GM18498 (cell line): ENCODE measurements at regions not wholly inside any gene's neighbourhood (a gene's known extent, or its start where the extent isn't known, plus 50 kb on each side); places are given as distances from the start of the nearest gene placed in this dataset.
"Not testable (repeated sequence)": the region's sequence is repeated elsewhere in the genome, so short reads cannot be mapped to it uniquely, and the experiment has no call there.

Source experiments
- ATAC-seq: cut with Tn5 transposase; IDR thresholded peaks from one replicate; pipeline ENCODE4 v1.9.1; 2021; ENCODE audit warnings: mild to moderate bottlenecking, moderate library complexity; ENCODE audit not compliant: unreplicated experiment

DNA sequence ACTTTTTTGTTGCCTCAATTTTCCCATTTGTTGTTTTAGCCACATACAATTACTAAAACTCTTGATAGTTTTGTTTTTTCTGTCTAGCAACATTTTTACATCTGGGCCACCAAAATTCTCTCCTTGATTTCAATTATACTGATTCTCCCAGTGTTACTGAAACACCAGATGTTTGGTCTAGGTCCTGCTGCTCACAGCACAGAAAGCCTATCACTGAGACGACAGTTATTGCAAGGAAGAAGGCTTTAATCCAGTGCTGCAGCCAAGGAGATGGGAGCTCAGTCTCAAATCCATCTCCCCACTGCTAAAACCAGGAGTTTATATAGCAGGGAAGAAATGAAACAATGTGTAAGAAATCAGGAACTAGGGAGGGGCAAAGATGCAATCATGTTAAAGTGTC lies 837.7 kb upstream of the CNTN5 start:
- ATAC-seq: no peak

DNA sequence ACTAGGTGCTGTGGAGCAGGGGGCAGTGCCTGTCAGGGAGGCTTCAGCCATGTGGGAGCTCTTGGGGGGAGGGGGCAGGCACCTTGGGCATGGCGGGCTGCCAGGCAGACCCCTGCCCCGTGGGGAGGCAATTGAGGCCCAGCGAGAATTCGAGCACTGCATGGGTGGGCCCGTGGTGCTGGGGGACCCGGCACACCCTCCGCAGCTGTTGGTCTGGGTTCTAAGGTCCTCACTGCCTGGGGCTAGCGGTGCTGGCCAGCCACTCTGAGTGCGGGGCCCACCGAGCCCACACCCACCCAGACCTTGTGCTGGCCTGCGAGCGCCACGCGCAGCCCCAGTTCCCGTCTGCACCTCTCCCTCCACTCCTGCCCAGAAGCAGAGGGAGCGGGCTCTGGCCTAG lies 835.5 kb upstream of the CNTN5 start:
- no peak for ATAC-seq

DNA sequence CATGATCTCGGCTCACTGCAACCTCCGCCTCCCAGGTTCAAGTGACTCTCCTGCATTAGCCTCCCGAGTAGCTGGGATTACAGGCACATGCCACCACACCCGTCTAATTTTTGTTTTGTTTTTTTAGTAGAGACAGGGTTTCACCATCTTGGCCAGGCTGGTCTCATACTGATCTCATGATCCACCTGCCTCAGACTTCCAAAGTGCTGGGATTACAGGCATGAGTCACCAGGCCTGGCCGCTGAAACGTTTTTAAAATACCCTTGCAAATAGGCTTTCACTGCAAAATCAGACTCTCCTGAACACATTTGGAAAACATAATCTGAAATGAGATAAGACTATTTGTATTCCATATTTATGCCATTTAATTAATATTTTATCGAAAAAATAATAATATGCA lies 826.1 kb upstream of the CNTN5 start:
- ATAC-seq: no peak

DNA sequence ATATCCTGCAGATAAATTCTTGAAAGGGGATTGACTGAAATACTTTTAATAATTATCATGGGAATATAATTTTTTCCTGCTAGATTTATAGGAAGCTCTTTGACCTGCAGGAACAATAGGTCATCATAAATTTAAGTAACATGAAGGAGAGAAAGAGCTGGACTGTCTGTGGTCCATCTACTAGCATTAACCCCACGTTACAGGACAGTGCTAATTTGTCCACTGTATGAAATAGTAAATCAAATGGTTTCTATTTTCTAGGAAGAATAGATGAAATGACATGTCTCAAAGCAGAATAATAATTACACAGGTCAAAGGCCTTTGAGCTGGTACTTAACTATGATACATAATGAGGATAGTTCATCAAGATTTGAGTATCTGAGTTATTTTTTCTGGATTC lies 825.4 kb upstream of the CNTN5 start:
- ATAC-seq: no peak

DNA sequence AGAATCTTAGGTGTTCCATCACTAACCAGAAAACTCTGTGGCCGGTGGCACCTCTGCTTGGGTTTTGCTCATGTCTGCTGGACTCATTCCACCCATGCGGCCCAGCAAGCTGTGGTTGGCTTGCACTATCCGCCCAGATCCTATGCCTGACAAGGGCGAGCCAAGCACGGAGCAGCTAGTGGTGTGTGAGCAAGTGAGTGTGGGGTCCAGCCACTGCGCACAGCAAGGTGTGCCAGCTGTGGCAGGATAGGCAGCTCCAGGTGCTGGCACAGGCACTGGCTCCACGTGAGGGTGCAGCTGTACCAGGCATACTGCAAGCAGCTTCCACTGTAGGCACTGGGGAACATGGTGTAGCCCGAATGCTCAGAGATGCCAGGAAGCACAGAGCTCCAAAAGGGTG lies 813.7 kb upstream of the CNTN5 start:
- no peak for ATAC-seq

DNA sequence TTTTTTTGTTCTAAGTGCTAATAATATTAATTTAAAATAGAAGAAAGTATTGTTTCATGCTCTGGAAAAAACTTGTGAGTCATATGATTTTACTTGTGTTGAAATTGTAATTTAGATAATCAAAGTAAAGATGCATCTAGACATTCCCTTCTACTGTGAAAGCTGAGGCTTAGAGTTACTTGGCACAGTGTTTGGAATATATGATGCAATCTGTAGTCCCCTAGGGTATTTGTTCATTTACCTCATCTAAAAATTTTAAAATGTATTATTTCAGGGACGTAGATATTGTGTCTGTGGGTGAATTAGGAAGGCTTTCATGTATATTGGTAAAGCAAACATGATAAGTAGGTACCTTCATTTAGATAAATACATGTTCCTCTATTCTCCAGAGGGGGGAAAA lies 793.5 kb upstream of the CNTN5 start:
- no peak for ATAC-seq

DNA sequence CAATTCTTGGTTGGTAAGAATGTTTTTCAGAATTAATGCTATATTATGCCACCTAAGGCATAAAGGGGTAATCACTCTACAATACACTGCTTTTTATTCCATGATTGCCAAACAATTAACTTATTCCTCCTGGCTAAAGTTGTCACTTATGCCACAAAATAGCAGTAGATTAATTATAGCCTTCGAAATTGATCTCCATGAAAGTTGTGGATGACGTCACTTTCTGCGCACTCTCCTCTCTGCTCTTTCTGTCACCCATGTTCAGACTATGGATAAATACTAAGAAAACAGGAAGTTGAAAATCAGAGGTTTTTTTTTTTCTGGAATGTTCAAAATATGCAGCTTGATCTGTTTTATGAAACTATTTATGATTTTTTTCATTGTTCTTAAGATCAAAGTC lies 790.1 kb upstream of the CNTN5 start:
- no peak for ATAC-seq

DNA sequence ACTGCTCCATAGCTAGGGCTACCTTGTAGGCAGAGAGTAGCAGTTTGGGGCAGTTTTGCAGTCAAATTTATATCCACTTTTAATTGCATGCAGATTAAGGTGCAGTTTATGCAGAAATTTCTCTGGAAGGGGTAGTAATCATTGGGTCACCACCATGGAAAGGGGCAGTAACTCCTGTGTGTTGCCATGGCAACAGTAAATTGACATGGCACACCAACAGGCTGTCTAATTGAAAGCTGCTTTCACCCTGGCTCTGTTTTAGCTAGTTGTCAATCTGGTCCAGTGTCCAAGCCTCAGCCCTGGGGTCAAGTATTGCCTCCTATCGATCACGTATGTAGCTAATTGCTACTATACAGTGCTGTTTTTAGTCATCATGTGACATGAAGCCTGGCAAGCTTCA lies 786.1 kb upstream of the CNTN5 start:
- ATAC-seq: no peak

DNA sequence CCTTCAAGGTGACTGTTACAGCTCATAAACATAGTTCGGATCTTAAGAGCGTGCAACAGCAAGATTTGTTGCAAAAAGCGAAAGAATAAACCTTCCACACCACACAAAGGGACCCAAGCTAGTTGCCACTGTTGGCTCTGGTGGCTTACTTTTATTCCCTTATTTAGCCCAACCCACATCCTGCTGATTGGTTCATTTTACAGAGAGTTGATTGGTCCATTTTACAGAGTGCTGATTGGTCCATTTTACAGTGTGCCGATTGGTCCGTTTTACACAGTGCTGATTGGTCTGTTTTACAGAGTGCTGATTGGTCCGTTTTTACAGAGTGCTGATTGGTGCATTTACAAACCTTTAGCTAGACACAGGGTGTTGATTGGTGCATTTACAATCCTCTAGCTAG lies 776.9 kb upstream of the CNTN5 start:
- no peak for ATAC-seq

DNA sequence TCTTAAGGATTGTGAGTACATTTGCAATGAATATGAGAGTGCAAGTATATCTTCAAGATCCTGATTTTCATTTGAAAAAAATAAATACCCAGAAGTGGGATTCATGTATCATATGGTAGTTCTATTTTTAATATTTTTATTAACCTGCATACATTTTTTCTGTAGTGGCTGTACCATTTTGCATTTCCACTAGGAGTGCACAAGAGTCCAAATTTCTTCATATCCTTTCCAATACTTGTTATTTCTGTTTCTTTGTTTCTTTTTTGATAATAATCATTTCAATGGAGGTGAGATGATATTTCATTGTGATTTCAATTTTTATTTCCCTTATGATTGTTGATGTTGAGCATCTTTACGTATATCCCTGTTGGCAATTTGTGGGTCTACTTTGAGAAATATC lies 759.8 kb upstream of the CNTN5 start:
- ATAC-seq: no peak

DNA sequence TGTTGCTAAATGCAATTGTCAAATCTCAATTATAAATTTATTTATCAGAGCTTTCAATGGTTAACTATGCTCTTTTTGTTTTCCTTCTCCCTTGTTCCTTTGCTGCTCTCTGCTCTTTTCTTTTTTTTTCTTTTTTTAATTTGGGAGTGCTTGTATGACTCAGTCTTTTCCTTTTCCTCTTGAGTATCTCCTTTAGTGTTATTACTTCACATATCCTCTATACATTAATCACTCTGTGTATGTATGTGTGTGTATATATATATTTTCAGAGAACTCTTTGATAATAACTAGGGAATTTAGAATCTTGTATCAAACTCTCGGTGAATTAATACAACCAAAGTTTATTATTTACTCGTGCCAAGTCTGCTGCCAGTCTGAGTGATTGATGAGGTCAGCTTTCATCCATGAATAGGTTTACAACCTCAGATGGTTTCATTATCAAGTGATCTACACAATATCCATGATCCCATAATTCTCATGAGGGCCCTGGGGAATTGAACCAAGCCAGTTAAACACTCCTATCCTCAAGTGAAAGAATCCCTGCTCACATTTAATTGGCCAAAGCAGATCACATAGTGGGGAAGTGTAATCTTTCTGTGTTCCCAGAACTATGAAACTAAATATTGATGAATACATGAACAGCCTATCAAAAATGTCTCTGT lies 743.4 kb upstream of the CNTN5 start:
- ATAC-seq: no peak

DNA sequence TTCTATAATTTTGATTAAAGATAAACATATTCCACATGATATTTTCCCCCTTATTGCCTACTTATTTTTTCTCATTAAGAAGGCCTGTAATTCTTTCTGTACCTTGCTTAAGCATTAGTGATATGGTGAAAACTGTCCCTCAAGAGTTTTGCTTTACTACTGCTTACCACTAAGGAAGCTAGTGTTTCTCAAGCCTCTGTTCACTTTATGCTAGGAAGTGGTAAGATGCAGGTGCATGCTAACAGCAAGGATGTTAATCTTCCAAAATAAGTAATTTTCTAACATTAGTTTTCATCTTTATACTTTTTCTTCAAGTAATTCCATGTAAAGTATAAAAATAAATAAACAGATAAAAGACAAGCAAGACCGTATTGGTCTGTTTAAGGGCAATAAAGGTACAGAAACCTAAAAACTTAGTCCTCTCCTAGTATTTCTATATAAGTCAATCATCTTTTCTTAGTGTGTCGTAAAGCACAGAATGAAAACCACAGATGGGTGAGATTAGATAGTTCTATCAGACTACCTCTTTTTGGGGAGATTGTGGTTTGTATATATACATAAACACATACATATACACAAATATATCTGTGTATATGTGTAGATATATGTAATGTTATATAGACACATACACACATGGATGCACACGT lies 731.0 kb upstream of the CNTN5 start:
- no peak for ATAC-seq

DNA sequence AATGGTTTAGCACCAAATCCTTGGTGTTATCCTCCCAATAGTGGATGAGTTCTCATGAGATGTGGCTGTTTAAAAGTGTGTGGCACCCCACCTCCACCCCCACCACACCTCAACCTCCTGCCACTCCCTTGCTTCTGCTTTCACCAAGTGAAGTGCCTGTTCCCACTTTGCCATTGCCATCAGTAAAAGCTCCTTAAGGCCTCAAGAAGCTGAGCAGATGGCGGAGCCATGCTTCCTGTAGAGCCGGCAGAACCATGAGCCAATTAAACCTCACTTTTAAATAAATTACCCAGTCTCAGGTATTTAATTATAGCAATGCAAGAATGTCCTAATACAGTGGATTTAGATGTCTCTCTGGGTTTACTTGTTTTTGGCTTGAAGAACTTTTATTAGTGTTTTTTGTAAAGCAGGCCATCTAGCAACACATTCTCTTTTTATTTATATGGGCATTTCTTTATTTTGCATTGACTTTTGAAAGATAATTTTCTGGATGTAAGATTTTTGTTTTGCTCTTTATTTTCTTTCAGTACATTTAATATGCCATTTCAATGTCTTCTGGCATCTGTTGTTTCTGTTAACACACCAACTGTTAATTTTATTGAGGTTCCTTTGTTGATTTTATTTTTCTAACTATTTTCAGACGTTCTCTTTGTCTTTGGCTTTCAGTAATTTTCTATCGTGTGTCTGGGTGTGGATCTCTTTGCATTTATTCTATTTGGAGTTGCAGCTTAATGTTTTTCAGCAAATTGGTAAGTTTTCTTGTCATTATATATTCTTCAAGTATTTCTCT lies 724.5 kb upstream of the CNTN5 start:
- ATAC-seq: no peak

DNA sequence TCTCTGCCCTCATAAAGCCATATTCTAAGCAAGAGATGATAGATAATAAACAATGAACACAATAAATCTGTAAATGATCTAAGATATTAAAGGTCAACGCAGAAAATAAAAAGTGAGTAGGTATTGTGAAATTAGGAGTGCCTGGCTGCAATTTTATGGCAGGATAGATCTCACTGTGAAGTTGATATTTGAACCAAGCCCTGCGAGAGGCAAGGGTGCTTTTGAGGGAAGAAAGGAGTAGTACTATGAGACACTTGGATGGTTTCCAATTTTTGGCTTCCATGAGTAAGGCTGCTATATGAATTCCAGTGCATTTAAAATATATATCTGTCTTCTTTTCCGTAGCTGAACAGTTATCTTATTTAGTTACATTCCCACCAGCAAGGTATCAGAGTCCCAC lies 720.0 kb upstream of the CNTN5 start:
- no peak for ATAC-seq

DNA sequence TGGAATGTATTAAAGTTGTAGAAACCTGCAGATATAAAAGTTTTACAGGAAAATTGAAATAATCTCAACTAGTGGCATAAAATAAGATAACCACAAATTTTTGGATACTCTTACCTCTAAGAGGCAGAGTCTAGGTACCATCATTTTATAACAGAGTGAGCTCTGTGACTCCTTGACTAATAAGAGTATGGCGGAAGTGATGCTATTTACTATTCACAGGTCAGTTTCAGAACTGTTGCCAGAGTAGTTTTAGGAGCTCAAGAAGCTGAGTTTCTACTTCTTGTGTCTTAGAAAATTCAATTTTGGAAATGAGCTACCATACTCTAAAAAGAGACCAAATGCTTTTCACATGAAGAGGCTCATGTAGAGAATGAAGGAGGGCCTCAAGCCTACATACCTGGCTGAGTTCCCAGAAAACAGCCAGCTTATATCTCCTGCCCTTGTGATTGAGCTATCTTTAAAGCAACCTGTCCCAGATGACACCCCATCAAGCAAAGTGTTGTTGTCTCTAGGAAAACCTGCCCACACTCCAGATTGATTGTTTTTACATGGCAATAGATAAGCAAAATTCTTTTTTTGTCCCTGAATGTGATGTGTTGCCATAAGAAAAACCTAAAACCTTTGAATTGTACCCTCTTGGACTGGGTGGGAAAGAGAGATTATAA lies 712.8 kb upstream of the CNTN5 start:
- no peak for ATAC-seq

DNA sequence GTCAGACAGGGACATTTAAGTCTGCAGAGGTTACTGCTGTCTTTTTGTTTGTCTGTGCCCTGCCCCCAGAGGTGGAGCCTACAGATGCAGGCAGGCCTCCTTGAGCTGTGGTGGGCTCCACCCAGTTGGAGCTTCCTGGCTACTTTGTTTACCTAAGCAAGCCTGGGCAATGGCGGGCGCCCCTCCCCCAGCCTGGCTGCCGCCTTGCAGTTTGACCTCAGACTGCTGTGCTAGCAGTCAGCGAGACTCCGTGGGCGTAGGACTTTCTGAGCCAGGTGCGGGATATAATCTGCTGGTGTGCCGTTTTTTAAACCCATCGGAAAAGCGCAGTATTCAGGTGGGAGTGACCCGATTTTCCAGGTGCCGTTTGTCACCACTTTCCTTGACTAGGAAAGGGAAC lies 690.4 kb upstream of the CNTN5 start:
- ATAC-seq: not testable (repeated sequence)

DNA sequence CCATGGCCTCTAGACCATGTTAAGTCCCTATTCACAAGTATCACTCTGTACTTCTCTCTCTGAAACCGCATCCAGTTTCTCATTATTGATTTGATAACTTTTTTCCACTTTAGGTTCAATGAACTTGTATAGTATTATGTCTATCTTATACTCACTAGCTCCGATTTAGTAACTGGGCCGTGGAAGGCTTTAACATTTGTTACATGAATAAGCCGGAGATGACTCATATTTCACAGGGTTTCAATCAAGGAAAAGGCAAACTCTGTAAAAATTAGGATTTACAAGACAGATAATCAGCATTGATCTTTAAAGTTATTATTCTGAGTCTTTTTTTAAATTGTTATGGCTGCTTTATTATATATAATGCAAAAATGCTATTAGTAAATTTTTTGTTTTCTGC lies 662.2 kb upstream of the CNTN5 start:
- ATAC-seq: no peak

DNA sequence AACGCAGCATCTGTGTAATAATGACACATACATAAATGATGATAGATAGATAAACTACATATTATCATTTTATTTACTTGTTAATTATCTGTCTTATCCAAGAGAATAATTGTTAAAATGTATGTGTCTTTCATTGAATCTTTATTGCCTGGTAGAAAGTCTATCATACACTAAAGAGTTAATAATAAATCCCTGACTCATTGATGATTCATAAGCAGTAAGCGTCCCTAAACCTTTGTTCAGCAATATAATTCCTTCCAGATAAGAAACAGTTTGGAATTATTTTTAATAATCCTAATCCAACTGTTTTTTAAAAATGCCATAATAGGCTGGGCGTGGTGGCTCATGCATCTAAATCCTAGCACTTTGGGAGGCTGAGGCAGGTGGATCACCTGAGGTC lies 655.6 kb upstream of the CNTN5 start:
- no peak for ATAC-seq

DNA sequence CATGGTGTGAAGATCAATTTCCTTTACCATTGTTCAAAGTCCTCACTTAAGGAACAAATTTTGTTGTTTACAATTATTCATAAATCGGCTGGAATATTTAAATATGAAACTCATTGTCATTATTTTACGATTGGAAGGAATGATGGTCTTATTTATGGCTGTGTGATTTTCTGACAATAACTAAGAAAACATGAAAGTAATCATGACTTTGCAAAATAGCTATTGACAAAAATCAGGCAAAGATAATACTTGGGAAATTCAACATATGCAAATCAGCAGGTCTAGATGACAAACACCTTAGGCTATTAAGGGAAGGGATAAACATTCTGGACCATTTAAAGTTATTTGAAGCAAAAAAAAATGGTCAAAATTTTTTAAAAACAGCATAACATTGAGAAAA lies 654.8 kb upstream of the CNTN5 start:
- no peak for ATAC-seq

DNA sequence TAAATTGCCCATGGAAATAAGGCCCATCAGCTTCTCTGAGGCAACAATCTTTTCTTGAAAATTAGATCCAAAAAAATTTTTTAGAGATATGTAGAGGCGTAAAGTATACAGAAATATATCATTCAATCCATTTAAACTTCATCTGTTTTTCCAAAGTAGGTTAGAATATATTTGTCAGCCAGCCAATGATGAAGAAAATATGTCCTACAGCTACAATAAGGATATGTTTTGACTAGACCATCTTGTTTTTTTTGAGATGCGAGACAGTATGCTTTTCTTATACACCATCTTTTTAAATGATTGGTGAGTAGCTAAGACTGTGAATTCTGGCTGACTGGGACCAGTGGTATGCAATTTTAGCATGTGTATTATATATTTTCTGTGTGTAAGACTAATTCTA lies 630.4 kb upstream of the CNTN5 start:
- ATAC-seq: no peak

DNA sequence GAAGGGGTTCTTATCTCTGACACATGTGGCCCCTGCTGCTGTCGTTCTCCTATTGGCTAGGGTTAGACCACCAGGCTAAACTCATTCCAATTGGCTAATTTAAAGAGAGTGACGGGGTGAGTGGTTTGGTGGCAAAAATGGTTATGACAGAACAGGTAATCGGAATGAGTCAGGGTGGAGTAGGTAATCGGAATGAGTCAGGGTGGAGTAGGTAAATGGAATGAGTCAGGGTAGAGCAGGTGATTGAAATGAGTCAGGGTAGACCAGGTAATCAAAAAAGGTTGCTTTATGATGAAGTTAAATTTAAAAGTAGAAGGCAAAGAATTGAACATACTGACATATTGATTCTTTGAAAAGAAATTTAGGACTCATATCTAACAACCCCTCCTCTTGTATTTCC lies 626.2 kb upstream of the CNTN5 start:
- ATAC-seq: not testable (repeated sequence)

DNA sequence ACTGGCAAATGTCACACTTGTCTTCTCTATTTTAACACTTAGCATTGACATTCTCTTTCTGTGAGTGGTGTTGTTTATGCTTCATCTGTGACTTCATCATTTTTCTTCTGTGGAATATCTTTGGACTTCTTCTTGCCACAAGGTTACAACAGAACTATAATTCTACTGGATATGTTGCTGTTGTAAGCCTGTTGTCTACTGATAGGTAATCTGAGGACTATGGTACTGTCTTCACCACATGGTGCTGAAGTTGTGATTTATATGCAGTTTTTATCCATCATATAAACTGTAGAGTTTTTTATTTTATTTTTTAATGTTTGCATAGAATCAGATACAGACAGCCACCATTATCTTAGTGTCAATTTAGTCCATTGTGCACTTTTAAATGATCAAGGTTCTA lies 622.2 kb upstream of the CNTN5 start:
- no peak for ATAC-seq
